ENCODE measurements at regions not wholly inside any gene's neighbourhood (a gene's known extent, or its start where the extent isn't known, plus 50 kb on each side); places are given as distances from the start of the nearest gene placed in this dataset.
A peak's percentile ranks its signal among the peaks of the same experiment; 100 is the strongest.

DNA sequence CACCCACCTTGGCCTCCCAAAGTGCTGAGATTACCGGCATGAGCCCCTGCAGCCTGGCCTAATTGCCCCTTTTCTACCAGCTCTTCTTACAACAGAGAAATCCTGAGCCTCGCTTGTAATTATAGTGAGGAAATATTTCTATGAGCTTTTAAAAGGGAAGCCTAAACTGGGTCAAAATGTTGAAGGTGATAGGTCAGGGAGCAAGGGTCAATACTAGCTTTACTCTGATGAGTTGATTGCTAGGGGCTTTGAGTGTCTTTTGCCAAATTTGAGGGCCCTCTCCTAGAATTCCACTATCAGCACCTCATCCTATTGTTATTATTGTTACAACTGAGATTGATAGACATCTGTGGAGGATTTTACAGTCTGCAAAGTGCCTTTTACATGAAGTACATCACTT lies 62.4 kb upstream of the PIAS1 start:
- no TSS peak for BruUV-seq (replicated peaks)
- POLR2A ChIA-PET (ENCODE audit: unreplicated experiment), result no interaction called here
- CTCF ChIA-PET, result no interaction called here

DNA sequence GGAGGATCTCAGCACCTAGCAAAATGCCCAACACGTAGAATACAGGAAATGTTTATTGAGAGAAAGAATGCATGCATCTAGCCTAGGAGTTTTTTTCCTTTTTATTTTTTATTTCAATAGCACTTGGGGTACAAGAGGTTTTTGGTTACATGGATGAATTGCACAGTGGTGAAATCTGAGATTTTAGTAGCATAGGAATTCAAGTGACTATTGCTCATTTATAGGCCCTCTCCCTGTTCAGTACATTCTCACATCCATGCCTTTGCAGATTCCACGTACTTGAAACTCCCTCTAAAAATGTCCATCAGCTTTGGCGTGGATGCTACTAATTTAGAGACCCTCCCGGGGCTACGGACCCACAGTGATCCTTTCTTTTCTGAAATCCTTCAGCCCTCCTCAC lies 61.7 kb upstream of the PIAS1 start:
- no peaks in the 10 kb centered on the region for H3K36me3 ChIP-seq (ENCODE audit: low read depth, low read length)
- H3K9me3 ChIP-seq (ENCODE audit: low read length), result no peaks in the 10 kb centered on the region
- DNase-seq, result no peak
- no peak overlapping the region for H3K4me3 ChIP-seq (ENCODE audit: low read length)
- ATAC-seq, result no peak
- H4K20me1 ChIP-seq (ENCODE audit: low read length), result no peaks in the 10 kb centered on the region
- H3K9ac ChIP-seq (ENCODE audit: low read length), result no peak overlapping the region
- ChIA-PET POLR2A (ENCODE audit: unreplicated experiment) (no interaction called here), CTCF (interaction anchor here (0.6 kb wide), 1 partner anchor 488 kb away, joined by 5 read pairs; no protein-coding TSS in a partner anchor)
- intact Hi-C loops (cut with micrococcal nuclease), result loop anchor here (10.0 kb wide), 1 partner anchor 128 kb away; no protein-coding TSS in a partner anchor
- no peaks in the 10 kb centered on the region for H3K27me3 ChIP-seq (ENCODE audit: low read length)
- H3F3A ChIP-seq (ENCODE audit: low read length, unreplicated experiment), result no peaks in the 10 kb centered on the region
- no peaks in the 10 kb centered on the region; the same call in 1 of the 2 replicates for H3K9me2 ChIP-seq (replicated peaks; ENCODE audit: low read length)
- peaks cover 5% of the 10 kb centered on the region; the same call in 1 of the 2 replicates for H3K4me1 ChIP-seq (ENCODE audit: insufficient read depth, low read length)
- H2AFZ ChIP-seq (ENCODE audit: low read length), result no peak overlapping the region
- no peak overlapping the region for H3K27ac ChIP-seq (ENCODE audit: low read length)
- TF ChIP-seq EZH2 (IDR thresholded peaks at IDR 0.05; ENCODE audit: low read length, unreplicated experiment) (no peak), EZH2phosphoT487 (IDR thresholded peaks at IDR 0.05; ENCODE audit: borderline replicate concordance, low read length) (no peak)
- TF ChIP-seq, protein P1, sequence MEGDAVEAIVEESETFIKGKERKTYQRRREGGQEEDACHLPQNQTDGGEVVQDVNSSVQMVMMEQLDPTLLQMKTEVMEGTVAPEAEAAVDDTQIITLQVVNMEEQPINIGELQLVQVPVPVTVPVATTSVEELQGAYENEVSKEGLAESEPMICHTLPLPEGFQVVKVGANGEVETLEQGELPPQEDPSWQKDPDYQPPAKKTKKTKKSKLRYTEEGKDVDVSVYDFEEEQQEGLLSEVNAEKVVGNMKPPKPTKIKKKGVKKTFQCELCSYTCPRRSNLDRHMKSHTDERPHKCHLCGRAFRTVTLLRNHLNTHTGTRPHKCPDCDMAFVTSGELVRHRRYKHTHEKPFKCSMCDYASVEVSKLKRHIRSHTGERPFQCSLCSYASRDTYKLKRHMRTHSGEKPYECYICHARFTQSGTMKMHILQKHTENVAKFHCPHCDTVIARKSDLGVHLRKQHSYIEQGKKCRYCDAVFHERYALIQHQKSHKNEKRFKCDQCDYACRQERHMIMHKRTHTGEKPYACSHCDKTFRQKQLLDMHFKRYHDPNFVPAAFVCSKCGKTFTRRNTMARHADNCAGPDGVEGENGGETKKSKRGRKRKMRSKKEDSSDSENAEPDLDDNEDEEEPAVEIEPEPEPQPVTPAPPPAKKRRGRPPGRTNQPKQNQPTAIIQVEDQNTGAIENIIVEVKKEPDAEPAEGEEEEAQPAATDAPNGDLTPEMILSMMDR (conservative IDR thresholded peaks at IDR 0.05; ENCODE audit: low read depth, low read length), result no peak
- no peak overlapping the region for H3K4me2 ChIP-seq (ENCODE audit: low read length)
- BruUV-seq (replicated peaks), result no TSS peak
- H3K79me2 ChIP-seq (ENCODE audit: low read length), result no peaks in the 10 kb centered on the region

More for the DNA sequence above, 62.4 kb upstream of the PIAS1 start:
- no peaks in the 10 kb centered on the region for H3F3A ChIP-seq (ENCODE audit: low read length, unreplicated experiment)
- no peaks in the 10 kb centered on the region for H3K9me3 ChIP-seq (ENCODE audit: low read length)
- no peak overlapping the region for H3K27ac ChIP-seq (ENCODE audit: low read length)
- intact Hi-C loops (cut with micrococcal nuclease), result loop anchor here (10.0 kb wide), 1 partner anchor 127 kb away; no protein-coding TSS in a partner anchor
- H3K4me3 ChIP-seq (ENCODE audit: low read length), result no peak overlapping the region
- DNase-seq (no peak), ATAC-seq (no peak)
- H3K4me1 ChIP-seq (ENCODE audit: insufficient read depth, low read length), result 0 out of 2 replicates have a peak, but pooled peaks cover 4% of the 10 kb centered on the region
- no peaks in the 10 kb centered on the region for H3K27me3 ChIP-seq (ENCODE audit: low read length)
- no peaks in the 10 kb centered on the region for H3K79me2 ChIP-seq (ENCODE audit: low read length)
- no peak overlapping the region for H3K9ac ChIP-seq (ENCODE audit: low read length)
- no peaks in the 10 kb centered on the region for H4K20me1 ChIP-seq (ENCODE audit: low read length)
- H3K9me2 ChIP-seq (replicated peaks; ENCODE audit: low read length), result no peaks in the 10 kb centered on the region
- H3K4me2 ChIP-seq (ENCODE audit: low read length), result no peak overlapping the region
- H3K36me3 ChIP-seq (ENCODE audit: low read depth, low read length), result no peaks in the 10 kb centered on the region
- no peak overlapping the region for H2AFZ ChIP-seq (ENCODE audit: low read length)
- TF ChIP-seq EZH2 (IDR thresholded peaks at IDR 0.05; ENCODE audit: low read length, unreplicated experiment), result no peak

DNA sequence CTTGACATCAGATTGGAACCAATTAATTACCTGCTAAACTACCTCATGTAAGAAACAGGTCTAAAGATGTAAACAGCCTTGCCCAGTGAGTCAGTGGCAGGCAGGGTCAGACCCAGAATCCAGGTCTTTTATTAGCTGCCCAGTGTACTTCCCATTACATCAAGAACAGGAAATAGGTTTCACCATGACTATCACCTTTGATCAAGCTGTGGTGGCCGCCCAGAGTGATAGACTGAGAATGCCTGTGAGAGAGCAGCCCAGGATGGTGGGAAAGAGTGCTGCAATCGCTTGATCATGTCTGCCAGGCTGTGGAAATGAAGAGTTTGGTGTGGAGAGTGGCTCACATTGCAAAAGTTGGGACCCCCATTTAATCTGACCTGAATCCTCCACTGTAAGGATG lies 61.3 kb upstream of the PIAS1 start:
- ATAC-seq (peak; percentile 68), DNase-seq (peak; percentile 51)
- Histone ChIP-seq H3K4me3 (ENCODE audit: low read length) (no peak overlapping the region), H3K9me3 (ENCODE audit: low read length) (no peaks in the 10 kb centered on the region), H3F3A (ENCODE audit: low read length, unreplicated experiment) (no peaks in the 10 kb centered on the region), H3K27ac (ENCODE audit: low read length) (no peak overlapping the region), H3K27me3 (ENCODE audit: low read length) (no peaks in the 10 kb centered on the region), H3K9ac (ENCODE audit: low read length) (no peak overlapping the region), H2AFZ (ENCODE audit: low read length) (no peak overlapping the region), H3K4me2 (ENCODE audit: low read length) (no peak overlapping the region), H3K79me2 (ENCODE audit: low read length) (no peaks in the 10 kb centered on the region), H3K36me3 (ENCODE audit: low read depth, low read length) (no peaks in the 10 kb centered on the region), H4K20me1 (ENCODE audit: low read length) (no peaks in the 10 kb centered on the region), H3K9me2 (replicated peaks; ENCODE audit: low read length) (no peaks in the 10 kb centered on the region; the same call in 1 of the 2 replicates), H3K4me1 (ENCODE audit: insufficient read depth, low read length) (peaks cover 9% of the 10 kb centered on the region)
- ChIA-PET POLR2A (ENCODE audit: unreplicated experiment) (no interaction called here), CTCF (interaction anchor here (0.6 kb wide), 1 partner anchor 488 kb away, joined by 5 read pairs; no protein-coding TSS in a partner anchor)
- intact Hi-C loops (cut with micrococcal nuclease), result loop anchor here (10.0 kb wide), 1 partner anchor 128 kb away; no protein-coding TSS in a partner anchor
- BruUV-seq (replicated peaks), result no TSS peak
- TF ChIP-seq, protein P1 (conservative IDR thresholded peaks at IDR 0.05; ENCODE audit: low read depth, low read length), result no peak
- TF ChIP-seq EZH2 (IDR thresholded peaks at IDR 0.05; ENCODE audit: low read length, unreplicated experiment) (no peak), EZH2phosphoT487 (IDR thresholded peaks at IDR 0.05; ENCODE audit: borderline replicate concordance, low read length) (no peak)
